B cell (primary cell): ENCODE measurements at regions not wholly inside any gene's neighbourhood (a gene's known extent, or its start where the extent isn't known, plus 50 kb on each side); places are given as distances from the start of the nearest gene placed in this dataset.

Experiments
- EZH2 ChIP-seq: IDR thresholded peaks from 2 replicates; pipeline ENCODE4 v1.6.1; 2012; ENCODE audit warnings: borderline replicate concordance, low read depth, mild to moderate bottlenecking, moderate library complexity, low read length; ENCODE audit not compliant: insufficient read depth, poor library complexity, severe bottlenecking
- TF ChIP-seq, protein P1 (sequence below): fragments of 200-600 bp; IDR thresholded peaks from one replicate; pipeline ENCODE4 v1.8.0; 2022; ENCODE audit warnings: antibody characterized with exemption, mild to moderate bottlenecking

DNA sequence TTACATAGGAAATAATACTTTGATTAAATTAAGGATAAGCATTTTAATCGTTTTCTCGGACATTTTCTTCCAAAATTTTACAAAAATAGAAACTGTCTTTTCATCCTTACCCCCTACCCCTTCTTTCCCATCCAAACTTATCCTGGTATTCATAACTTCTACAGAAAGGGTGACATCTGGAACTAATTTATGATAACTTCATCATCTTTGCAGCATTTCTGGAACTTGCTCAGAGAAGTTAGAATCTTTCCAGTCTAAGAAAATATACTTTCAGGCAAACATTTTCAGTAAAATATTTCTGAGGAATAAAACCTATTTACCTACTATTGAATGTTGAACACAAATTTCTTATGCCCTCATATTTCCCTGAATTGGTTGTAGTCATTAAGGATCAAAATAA is 309.0 kb downstream of the MAN2A1 start:
- TF ChIP-seq, protein P1, sequence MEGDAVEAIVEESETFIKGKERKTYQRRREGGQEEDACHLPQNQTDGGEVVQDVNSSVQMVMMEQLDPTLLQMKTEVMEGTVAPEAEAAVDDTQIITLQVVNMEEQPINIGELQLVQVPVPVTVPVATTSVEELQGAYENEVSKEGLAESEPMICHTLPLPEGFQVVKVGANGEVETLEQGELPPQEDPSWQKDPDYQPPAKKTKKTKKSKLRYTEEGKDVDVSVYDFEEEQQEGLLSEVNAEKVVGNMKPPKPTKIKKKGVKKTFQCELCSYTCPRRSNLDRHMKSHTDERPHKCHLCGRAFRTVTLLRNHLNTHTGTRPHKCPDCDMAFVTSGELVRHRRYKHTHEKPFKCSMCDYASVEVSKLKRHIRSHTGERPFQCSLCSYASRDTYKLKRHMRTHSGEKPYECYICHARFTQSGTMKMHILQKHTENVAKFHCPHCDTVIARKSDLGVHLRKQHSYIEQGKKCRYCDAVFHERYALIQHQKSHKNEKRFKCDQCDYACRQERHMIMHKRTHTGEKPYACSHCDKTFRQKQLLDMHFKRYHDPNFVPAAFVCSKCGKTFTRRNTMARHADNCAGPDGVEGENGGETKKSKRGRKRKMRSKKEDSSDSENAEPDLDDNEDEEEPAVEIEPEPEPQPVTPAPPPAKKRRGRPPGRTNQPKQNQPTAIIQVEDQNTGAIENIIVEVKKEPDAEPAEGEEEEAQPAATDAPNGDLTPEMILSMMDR: no peak
- TF ChIP-seq EZH2: no peak
